ENCODE measurements at regions not wholly inside any gene's neighbourhood (a gene's known extent, or its start where the extent isn't known, plus 50 kb on each side); places are given as distances from the start of the nearest gene placed in this dataset.

GRCh38 chr3:124659175-124659574, 71.1 kb upstream of the UMPS start:
- CTCF ChIA-PET (ENCODE audit: partially characterized antibody), result interaction anchor here (0.9 to 1.6 kb wide), 5 partner anchors 23 to 109 kb away, joined by 3 to 5 read pairs (median 5); no protein-coding TSS in a partner anchor

More at GRCh38 chr3:124659175-124659574, 71.1 kb upstream of the UMPS start:
- Histone ChIP-seq H4K8ac (ENCODE audit: extremely low read depth, insufficient read depth, low read length) (no peak overlapping the region), H2AK5ac (ENCODE audit: low read depth, low read length) (no peak overlapping the region), H3K4me2 (ENCODE audit: insufficient read depth in 1 of 2, low read depth in 2 of 2, low read length in 2 of 2) (no peak overlapping the region), H3K18ac (ENCODE audit: extremely low read depth, low read length) (no peak overlapping the region), H4K91ac (replicated peaks; ENCODE audit: insufficient read length, low read length) (no peak overlapping the region), H3K27ac (ENCODE audit: low read depth, low read length) (no peak overlapping the region), H2BK120ac (replicated peaks; ENCODE audit: low read depth, low read length) (no peak overlapping the region), H4K5ac (ENCODE audit: insufficient read length, low read depth, low read length) (no peak overlapping the region), H3K23ac (ENCODE audit: insufficient read length) (no peak overlapping the region), H3K79me2 (ENCODE audit: control insufficient read depth in 1 of 2, insufficient read depth in 2 of 2, low read length in 2 of 2) (no peaks in the 10 kb centered on the region), H3K4me3 (ENCODE audit: extremely low read depth in 1 of 4, insufficient read depth in 2 of 4, low read depth in 3 of 4, low read length in 4 of 4) (no peak overlapping the region), H2BK12ac (ENCODE audit: low read depth, low read length) (no peak overlapping the region), H3K4me1 (replicated peaks in 1 of 4; ENCODE audit: control insufficient read depth in 3 of 4, insufficient read depth in 4 of 4, low read length in 3 of 4) (no peaks in the 10 kb centered on the region), H3K4ac (replicated peaks; ENCODE audit: insufficient read length, low read depth, low read length) (no peak overlapping the region), H3K79me1 (ENCODE audit: low read depth, low read length) (no peaks in the 10 kb centered on the region), H3K27me3 (replicated peaks in 1 of 4; ENCODE audit: control insufficient read depth in 3 of 4, extremely low read depth in 1 of 4, insufficient read depth in 3 of 4, low read length in 3 of 4) (no peaks in the 10 kb centered on the region), H2BK5ac (ENCODE audit: low read depth, low read length) (no peak overlapping the region), H2BK20ac (ENCODE audit: low read length) (no peak overlapping the region), H3K9me3 (ENCODE audit: insufficient read depth in 2 of 2, low read depth in 1 of 2, low read length in 1 of 2) (no peaks in the 10 kb centered on the region), H4K20me1 (replicated peaks in 1 of 2; ENCODE audit: control insufficient read depth in 1 of 2, insufficient read depth in 2 of 2, low read length in 2 of 2) (no peaks in the 10 kb centered on the region), H2AFZ (ENCODE audit: low read length) (no peak overlapping the region), H3K9ac (replicated peaks in 1 of 4; ENCODE audit: extremely low read depth in 1 of 4, low read depth in 3 of 4, low read length in 3 of 4) (no peak overlapping the region), H3K56ac (replicated peaks; ENCODE audit: insufficient read length, low read depth, low read length) (no peak overlapping the region), H3K36me3 (ENCODE audit: control insufficient read depth in 2 of 4, insufficient read depth in 4 of 4, low read length in 3 of 4) (no peaks in the 10 kb centered on the region), H2BK15ac (ENCODE audit: low read length) (no peak overlapping the region), H3K14ac (ENCODE audit: insufficient read length) (no peak overlapping the region), H3K23me2 (ENCODE audit: low read depth, low read length) (no peaks in the 10 kb centered on the region)
- WGBS, 2 experiments (ENCODE audit: extremely low coverage in 1 of 2, insufficient coverage in 1 of 2, insufficient read length in 1 of 2, insufficient replicate concordance in 2 of 2, low coverage in 1 of 2, low lambda C conversion rate in 2 of 2, missing lambda C conversion rate in 1 of 2), result 70% methylated on average over 1 of the region's 1 CpG; no CpG with 5 or more reads in 1 of the 2 experiments
- no peak for DNase-seq (ENCODE audit: low read depth in 1 of 2, low spot score in 2 of 2)
- TF ChIP-seq PHF8 (conservative IDR thresholded peaks at IDR 0.05; ENCODE audit: low read depth, low read length) (no peak), CBX8 (IDR thresholded peaks at IDR 0.05; ENCODE audit: borderline replicate concordance, low read depth, low read length) (no peak), RFX5 (IDR thresholded peaks at IDR 0.05; ENCODE audit: borderline replicate concordance, low read depth, low read length) (no peak), HDAC2 (IDR thresholded peaks at IDR 0.05; ENCODE audit: borderline replicate concordance in 1 of 2, low read depth in 2 of 2, low read length in 2 of 2) (no peak), SP1 (IDR thresholded peaks at IDR 0.05; ENCODE audit: low read depth, low read length) (no peak), KDM5A (IDR thresholded peaks at IDR 0.05; ENCODE audit: low read length) (no peak), TBP (IDR thresholded peaks at IDR 0.05; ENCODE audit: low read depth, low read length) (no peak), CEBPB (IDR thresholded peaks at IDR 0.05; ENCODE audit: low read depth, low read length) (no peak)
- FAIRE-seq, result no peak
- POLR2A ChIA-PET (ENCODE audit: partially characterized antibody), result interaction anchor here (1.4 kb wide), 1 partner anchor 9 kb away, joined by 5 read pairs; no protein-coding TSS in a partner anchor
